Lung (tissue), 11 donors: ENCODE measurements at regions not wholly inside any gene's neighbourhood (a gene's known extent, or its start where the extent isn't known, plus 50 kb on each side); places are given as distances from the start of the nearest gene placed in this dataset.
"Not testable (repeated sequence)": the region's sequence is repeated elsewhere in the genome, so short reads cannot be mapped to it uniquely, and the experiment has no call there.

Experiments
- ATAC-seq: fragments of 200-7000 bp; cut with Tn5 transposase; one replicate; pipeline ENCODE4 v1.9.1; 2020; ENCODE audit warnings: moderate number of reproducible peaks; ENCODE audit not compliant: insufficient read depth, low FRiP score
- DNase-seq, 3 donors: peaks; one replicate each; pipeline ENCODE4 v3.0.0-alpha.2; 2013 to 2017
- H3K27ac ChIP-seq, 2 donors: one replicate each; pipeline ENCODE4 v1.5.1; 2013; ENCODE audit warnings: mild to moderate bottlenecking in 2 of 2, moderate library complexity in 2 of 2, control low read depth in 1 of 2, inconsistent platforms in 1 of 2, low read depth in 1 of 2, low read length in 1 of 2
- H3K27me3 ChIP-seq, 3 donors: one replicate each; pipeline ENCODE4 v1.5.1; 2013; ENCODE audit warnings: low read length in 2 of 3; ENCODE audit not compliant: control insufficient read depth in 3 of 3, insufficient read depth in 3 of 3
- H3K36me3 ChIP-seq, 4 donors: one replicate each; pipeline ENCODE4 v1.5.1; 2013; ENCODE audit warnings: low read length in 4 of 4, mild to moderate bottlenecking in 1 of 4, moderate library complexity in 1 of 4; ENCODE audit not compliant: control insufficient read depth in 4 of 4, insufficient read depth in 4 of 4
- H3K4me1 ChIP-seq, 5 donors: one replicate each; pipeline ENCODE4 v1.5.1; 2013; ENCODE audit warnings: low read length in 5 of 5, mild to moderate bottlenecking in 2 of 5, moderate library complexity in 1 of 5; ENCODE audit not compliant: control insufficient read depth in 5 of 5, insufficient read depth in 5 of 5
- H3K4me3 ChIP-seq: one replicate; pipeline ENCODE4 v1.5.1; 2013; ENCODE audit warnings: mild to moderate bottlenecking, control low read depth, moderate library complexity
- H3K9ac ChIP-seq, 2 donors: one replicate each; pipeline ENCODE4 v1.5.1; 2013; ENCODE audit warnings: low read length in 2 of 2, control low read depth in 1 of 2; ENCODE audit not compliant: insufficient read depth in 1 of 2
- H3K9me3 ChIP-seq, 4 donors: one replicate each; pipeline ENCODE4 v1.5.1; 2013; ENCODE audit warnings: low read length in 3 of 4, mild to moderate bottlenecking in 1 of 4, moderate library complexity in 1 of 4; ENCODE audit not compliant: control insufficient read depth in 4 of 4, insufficient read depth in 3 of 4
- WGBS, 2 donors: extraction: QIAGEN DNeasy Blood & Tissue Kit; methylation state at CpG; one replicate each; pipeline ENCODE4 v1.1.7; 2013; 5-methylcytosine and 5-hydroxymethylcytosine counted together
- TF ChIP-seq, protein P1 (sequence below): IDR thresholded peaks from 2 replicates; pipeline ENCODE4 v1.5.1; 2012; ENCODE audit warnings: mild to moderate bottlenecking; ENCODE audit errors: control extremely low read depth, extremely low read depth
- donor health status: control.
- donor health status: control.
- donor health status: Bipolar disorder and iron deficiency.
- donor health status: healthy.
- donor health status: DM: yes; HTN: yes; CAD: no.

GRCh38 chr6:68026483-68026882 lies 608.6 kb upstream of the ADGRB3 start:
- ATAC-seq (no peak), DNase-seq (no peak)
- WGBS, 2 donors = 83 to 87% methylated on average over 3 of the region's 3 CpGs
- H3K27me3 ChIP-seq = no peaks in the 10 kb centered on the region
- H3K9me3 ChIP-seq = peaks cover 0 to 8% (median 1%) of the 10 kb centered on the region in 4 donors
- H3K27ac ChIP-seq = no peak overlapping the region
- no peak overlapping the region for H3K4me3 ChIP-seq
- TF ChIP-seq, protein P1, sequence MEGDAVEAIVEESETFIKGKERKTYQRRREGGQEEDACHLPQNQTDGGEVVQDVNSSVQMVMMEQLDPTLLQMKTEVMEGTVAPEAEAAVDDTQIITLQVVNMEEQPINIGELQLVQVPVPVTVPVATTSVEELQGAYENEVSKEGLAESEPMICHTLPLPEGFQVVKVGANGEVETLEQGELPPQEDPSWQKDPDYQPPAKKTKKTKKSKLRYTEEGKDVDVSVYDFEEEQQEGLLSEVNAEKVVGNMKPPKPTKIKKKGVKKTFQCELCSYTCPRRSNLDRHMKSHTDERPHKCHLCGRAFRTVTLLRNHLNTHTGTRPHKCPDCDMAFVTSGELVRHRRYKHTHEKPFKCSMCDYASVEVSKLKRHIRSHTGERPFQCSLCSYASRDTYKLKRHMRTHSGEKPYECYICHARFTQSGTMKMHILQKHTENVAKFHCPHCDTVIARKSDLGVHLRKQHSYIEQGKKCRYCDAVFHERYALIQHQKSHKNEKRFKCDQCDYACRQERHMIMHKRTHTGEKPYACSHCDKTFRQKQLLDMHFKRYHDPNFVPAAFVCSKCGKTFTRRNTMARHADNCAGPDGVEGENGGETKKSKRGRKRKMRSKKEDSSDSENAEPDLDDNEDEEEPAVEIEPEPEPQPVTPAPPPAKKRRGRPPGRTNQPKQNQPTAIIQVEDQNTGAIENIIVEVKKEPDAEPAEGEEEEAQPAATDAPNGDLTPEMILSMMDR = no peak
- no peaks in the 10 kb centered on the region for H3K36me3 ChIP-seq
- H3K9ac ChIP-seq = no peak overlapping the region
- H3K4me1 ChIP-seq = no peaks in the 10 kb centered on the region

- TF ChIP-seq, protein P1 = no peak
- WGBS, 2 donors = 81 to 84% methylated on average over 3 of the region's 3 CpGs
Observed at GRCh38 chr6:68025764-68026163, 609.3 kb upstream of the ADGRB3 start.

GRCh38 chr6:68024570-68025269 lies 610.4 kb upstream of the ADGRB3 start:
- TF ChIP-seq, protein P1 = no peak
- Histone ChIP-seq H3K27me3 (no peaks in the 10 kb centered on the region), H3K9ac (no peak overlapping the region), H3K4me1 (no peaks in the 10 kb centered on the region), H3K4me3 (no peak overlapping the region), H3K27ac (no peak overlapping the region), H3K9me3 (peaks cover 0 to 8% (median 1%) of the 10 kb centered on the region in 4 donors), H3K36me3 (no peaks in the 10 kb centered on the region)
- ATAC-seq (no peak), DNase-seq (no peak)
- WGBS, 2 donors = 86 to 87% methylated on average over 5 of the region's 5 CpGs

More at GRCh38 chr6:68025764-68026163, 609.3 kb upstream of the ADGRB3 start:
- Histone ChIP-seq H3K36me3 (no peaks in the 10 kb centered on the region), H3K27ac (no peak overlapping the region), H3K4me3 (no peak overlapping the region), H3K9me3 (peaks cover 0 to 8% (median 1%) of the 10 kb centered on the region in 4 donors), H3K27me3 (no peaks in the 10 kb centered on the region), H3K9ac (no peak overlapping the region), H3K4me1 (no peaks in the 10 kb centered on the region)
- no peak for ATAC-seq
- no peak for DNase-seq

DNA sequence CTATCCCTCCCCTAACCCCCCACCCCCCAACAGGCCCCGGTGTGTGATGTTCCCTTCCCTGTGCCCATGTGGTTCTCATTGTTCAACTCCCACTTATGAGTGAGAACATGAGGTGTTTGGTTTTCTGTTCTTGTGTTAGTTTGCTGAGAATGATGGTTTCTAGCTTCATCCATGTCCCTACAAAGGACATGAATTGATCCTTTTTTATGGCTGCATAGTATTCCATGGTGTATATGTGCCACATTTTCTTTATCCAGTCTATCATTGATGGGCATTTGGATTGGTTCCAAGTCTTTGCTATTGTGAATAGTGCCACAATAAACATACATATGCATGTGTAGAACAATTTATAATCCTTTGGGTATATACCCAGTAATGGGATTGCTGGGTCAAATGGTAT lies 612.1 kb upstream of the ADGRB3 start:
- not testable (repeated sequence) for H3K27me3 ChIP-seq, H3K9me3 ChIP-seq, H3K36me3 ChIP-seq, H3K9ac ChIP-seq, DNase-seq, ATAC-seq, H3K27ac ChIP-seq, H3K4me1 ChIP-seq, H3K4me3 ChIP-seq
- WGBS, 2 donors = 89 to 96% methylated on average over 1 of the region's 1 CpG
